Left renal cortex interstitium (tissue), 4 donors: ENCODE measurements at regions not wholly inside any gene's neighbourhood (a gene's known extent, or its start where the extent isn't known, plus 50 kb on each side); places are given as distances from the start of the nearest gene placed in this dataset.
"Not testable (repeated sequence)": the region's sequence is repeated elsewhere in the genome, so short reads cannot be mapped to it uniquely, and the experiment has no call there.

ENCODE experiments used
- DNase-seq, 4 donors: peaks; one replicate each; pipeline ENCODE4 v3.0.0-alpha.2; 2013; ENCODE audit warnings: low read depth in 4 of 4, low spot score in 2 of 4, missing footprints in 1 of 4

DNA sequence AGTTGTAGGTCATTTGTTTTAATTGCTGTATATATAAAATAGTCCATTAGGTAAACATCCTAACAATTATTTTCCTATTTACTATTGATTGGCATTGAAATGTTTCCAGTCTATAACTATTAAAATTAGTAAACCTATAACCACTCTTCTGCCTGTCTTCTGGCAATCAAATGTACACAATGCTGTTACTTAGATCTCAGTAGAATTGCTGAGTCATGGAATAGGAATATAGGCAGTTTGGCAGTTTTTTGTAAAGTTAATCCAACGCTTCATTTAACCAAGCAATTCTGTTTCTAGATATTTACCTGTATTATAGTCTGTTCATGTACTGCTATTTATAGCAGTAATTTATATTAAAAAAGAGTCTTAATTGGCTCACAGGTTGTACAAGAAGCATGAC, 518.1 kb downstream of the DCDC2C start:
- DNase-seq = no peak

DNA sequence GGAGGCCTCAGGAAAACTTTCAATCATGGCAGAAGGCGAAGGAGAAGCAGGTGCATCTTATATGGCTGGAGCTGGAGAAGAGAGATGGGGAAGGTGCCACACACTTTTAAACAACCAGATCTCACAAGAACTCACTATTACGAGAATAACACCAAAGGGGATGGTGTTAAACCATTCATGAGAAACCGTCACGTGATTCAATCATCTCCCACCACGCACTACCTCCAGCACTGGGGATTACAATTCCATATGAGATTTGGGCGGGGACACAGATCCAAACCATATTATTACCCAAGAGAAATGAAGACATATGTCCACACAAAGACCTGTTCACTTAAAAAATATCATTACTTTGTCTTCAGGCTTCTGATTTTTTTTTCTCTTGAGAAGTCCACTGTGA, 518.5 kb downstream of the DCDC2C start:
- no peak for DNase-seq

DNA sequence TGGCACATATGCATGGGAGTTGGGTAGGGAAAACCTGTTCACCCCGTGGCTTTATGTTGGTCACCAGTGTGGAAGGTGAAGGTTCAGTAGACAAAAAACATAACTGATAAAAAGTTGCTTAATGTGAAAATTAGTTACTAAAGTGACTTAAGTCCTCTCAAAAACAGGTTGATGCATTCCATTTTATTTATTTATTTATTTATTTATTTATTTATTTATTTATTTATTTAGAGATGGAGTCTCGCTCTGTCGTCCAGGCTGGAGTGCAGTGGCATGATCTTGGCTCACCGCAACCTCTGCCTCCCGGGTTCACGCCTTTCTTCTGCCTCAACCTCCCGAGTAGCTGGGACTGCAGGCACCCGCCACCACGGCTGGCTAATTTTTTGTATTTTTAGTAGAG, 541.0 kb downstream of the DCDC2C start:
- DNase-seq = not testable (repeated sequence)

DNA sequence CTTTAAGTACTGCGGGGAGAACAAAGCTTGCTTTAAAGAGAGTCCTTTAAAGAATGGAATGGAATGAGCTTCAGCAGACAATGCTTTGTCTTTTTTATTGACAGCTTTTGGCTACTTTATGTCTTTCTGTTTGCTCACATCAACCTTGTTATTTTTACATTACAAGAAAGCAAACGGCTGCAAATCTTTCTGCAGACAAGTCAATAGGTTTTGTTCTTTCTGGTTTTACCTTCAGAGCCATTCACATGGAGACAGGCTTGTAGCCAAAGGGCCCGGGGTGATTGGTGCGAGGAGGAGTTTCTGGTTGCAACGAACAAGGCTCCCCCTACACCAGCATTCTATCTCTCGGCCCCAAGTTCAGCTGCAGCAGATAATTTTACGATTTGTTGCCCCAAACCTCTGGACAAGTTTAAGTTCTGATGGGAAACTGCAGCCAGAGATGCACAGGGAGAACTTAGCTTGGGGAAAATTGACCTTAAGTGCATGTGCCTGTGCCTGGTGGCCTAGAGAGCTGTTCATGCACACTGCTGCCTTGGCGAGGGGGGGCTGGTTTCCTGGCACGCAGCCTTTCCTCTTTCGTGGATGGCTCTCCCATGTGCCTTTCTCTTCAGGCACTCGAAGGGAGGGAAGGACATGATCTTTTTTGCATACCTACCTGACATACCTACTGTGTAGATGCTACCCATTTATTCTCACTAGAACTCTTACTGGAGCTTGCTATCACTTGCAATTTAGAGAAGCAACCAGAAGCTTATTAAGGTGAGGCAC, 543.2 kb downstream of the DCDC2C start:
- DNase-seq = no peak

DNA sequence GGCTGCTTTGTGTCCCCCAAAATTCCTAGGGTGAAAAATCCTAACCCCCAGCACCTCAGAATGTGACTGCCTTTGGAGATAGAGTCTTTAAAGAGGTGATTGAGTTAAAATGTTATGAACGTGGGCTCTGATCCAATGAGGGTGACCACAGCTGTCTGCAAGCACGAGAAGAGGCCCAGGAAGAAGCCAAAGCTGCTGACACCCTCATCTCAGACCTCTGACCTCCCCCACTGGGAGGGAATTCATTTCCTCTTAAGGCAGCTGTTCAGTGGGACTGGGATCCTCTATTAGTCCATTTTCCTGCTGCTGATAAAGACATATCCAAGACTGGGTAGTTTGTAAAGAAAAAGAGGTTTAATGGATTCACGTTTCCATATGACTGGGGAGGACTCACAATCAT, 544.4 kb downstream of the DCDC2C start:
- DNase-seq = no peak

DNA sequence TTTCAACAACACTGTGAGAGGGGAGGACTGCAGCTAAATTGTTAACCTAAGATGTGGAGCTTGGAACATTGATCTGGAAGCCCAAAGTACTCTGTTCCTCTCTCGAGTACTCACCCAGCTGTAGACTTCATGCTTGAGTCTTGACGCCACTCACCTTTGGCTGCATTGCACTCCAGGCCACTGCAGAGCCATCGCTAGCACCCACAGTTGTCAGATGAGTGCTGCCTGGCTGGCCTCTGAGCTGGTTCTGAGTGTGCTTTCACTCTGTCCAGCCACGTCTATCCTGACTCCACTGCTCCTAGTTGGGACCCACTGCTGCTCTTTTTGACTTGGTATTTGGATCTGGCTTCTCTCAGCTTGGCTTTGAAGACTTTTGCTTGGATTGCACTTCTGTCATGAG, 552.1 kb downstream of the DCDC2C start:
- DNase-seq = no peak

DNA sequence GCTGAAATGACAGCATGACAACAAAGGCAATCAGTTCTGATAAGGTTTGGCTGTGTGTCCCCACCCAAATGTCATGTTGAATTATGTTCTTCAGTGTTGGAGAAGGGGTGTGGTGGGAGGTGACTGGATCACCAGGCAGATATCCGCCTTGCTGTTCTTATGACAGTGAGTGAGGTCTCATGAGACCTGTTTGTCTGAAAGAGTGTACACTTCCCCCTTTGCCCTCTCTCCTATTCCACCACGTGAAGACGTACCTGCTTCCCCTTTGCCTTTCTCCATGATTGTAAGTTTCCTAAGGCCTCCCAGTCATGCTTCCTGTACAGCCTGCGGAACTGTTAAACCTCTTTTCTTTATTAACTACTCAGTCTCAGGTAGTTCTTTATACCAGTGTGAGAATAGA, 553.0 kb downstream of the DCDC2C start:
- no peak for DNase-seq

DNA sequence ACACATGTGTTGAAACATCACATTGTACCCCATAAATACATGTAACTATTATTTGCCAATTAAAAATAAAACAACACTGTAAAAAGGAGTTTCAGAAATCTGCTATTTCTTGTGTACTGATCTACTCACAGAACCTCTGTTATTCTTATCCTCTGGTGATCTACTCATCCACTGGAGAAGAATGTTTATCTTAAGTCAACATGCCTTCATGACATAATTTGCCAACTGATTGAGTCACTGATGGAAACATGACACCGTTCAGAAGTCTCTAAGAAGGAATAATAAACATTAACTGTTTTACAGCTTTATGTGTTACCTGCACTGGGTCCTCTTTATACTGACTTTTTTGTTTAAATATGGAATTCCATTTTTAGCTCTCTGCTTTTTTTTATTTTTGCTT, 555.2 kb downstream of the DCDC2C start:
- no peak for DNase-seq

DNA sequence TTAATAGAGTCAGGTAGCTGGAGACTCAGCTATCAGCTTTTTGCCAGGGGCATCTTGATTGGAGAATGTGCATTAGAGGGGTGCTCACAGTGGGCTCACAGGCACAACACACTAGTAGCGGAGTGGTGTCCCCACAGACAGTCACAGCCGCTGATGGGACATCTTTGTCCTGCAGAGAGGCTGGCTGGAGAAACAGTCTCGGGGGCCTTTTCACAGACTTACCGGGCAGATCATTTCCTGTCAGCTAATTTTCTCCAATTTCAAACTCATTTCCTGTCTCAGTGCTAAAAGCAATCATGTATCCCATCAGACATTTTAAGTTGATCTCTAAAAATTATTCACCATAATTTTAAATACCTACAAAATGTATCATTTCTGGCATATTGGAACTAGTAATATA, 562.6 kb downstream of the DCDC2C start:
- no peak for DNase-seq

DNA sequence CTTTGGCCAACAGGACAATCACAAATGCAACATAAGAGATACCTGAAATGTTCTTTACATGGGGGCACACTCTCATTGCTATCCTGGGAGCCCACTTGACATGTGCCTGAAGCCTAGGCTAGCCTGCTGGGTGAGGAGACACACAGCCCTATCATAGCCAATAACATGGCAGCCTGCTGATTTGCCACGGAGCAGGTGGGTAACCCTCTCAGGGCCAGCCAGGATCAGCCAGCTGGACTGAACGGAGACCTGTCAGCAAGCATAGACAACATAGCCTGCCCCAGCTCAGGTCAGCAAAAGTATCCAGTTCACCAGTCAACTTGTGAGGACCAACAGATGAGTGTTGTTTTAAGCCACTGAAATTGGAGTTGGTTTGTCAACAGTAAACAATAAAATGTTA, 566.5 kb downstream of the DCDC2C start:
- no peak for DNase-seq

DNA sequence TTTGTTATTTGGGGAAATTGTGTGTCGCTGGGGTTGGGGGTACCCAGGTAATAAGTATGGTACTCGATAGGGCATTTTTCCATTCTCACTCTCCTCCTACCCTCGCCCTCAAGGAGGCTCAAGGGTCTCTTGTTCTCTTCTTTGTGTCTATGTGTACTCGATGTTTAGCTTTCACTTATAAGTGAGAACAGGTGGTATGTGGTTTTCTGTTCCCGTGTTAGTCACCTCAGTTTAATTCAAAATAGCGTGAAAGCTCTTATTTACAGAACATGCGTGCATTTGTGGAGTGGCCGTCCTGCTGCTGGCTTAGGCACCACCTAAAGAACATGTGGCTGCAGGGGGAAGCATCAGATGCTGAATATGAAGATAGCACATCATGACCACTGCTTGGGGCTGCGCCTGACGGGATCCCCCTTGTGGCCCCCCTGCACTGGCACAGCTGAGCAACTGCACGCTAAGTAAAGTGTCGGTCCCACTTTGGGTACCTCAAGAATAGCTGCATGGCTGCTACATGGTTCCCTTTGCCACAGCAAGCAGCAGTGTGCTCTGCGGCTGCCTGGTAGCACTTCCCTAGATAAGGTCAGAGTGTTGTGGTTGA, 569.0 kb downstream of the DCDC2C start:
- DNase-seq = no peak

DNA sequence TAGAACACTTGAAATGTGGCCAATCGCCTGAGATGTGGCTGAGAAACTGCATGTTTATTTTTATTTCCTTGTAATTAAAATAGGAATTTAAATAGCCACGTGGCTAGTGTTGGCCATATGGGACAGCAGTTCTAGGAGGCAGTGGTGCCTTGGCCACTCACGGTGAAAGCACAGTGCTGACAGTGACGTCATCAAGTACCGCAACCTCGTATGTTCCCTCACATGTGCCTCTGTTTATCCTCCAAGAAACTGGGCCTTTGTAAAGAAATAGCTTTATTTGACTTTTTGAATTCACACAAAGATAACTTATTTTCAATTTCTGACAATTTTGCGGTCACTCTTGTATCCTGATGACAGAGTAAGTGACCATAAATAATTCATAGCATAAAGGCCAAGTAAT, 575.0 kb downstream of the DCDC2C start:
- DNase-seq = no peak

DNA sequence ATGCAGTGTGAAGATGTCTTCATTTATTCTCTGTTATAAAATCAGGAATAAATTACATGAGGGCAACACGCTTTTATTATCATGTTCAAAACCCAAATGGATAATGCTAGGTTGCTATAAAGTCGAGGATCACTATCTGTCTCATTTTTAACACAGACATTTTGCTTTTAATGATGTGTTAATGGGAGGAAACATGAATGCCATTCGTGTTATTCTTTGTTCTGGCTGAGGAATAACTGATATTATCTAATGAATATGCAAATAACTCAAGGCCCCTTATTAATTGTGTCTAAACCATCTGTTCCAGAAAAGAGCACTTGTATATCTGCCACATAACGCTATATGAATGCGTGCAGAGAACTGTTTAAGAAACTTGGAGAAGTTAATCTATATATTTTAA, 576.1 kb downstream of the DCDC2C start:
- no peak for DNase-seq

DNA sequence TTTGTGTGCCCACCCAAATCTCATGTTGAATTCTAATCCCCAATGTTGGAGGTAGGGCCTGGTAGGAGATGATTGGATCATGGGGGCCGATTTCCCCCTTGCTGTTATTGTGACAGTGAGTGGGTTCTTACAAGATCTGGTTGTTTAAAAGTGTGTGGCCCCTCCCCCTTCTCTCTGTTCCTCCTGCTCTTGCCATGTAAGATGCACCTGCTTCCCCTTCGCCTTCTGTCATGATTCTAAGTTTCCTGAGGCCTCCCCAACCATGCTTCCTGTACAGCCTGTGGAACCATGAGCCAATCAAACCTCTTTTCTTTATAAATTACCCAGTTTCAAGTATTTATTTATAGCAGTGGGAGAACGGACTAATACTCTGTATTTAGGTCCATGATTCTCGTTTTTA, 588.1 kb downstream of the DCDC2C start:
- no peak for DNase-seq

DNA sequence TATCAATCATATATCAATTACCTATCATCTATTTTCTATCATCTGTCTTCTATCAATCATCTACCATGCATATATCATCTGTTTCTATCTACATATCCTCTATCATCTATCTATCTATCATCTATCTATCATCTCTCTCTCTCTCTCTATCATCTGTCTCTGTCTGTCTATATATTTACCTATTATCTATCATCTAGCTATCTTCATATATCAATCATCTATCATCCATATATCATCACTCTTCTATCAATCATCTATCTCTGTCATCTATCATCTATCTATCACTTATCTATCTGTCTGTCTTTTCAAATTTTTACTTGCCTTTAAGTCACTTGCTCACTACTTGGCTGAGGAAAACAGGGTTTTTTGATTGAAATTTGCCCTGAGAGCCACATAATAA, 592.3 kb downstream of the DCDC2C start:
- DNase-seq = no peak

DNA sequence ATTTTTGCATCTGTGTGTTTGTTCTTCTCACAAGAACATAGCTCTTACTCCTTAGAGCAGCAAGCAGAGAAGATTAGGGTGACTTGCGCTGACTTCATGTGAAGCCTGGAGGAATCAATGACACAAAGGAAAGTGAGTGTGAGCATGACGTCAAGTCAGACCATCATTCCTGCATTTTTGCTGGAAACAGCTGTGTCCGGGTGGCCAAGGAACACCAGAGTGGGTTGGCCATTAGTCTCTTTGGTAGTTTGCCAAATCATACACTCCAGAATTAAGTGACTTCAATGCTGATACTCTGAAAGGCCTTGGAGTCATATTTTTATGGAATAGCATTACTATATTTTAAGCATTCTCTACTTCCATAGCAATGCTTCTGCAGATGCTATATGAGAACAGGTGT, 597.2 kb downstream of the DCDC2C start:
- DNase-seq = no peak

DNA sequence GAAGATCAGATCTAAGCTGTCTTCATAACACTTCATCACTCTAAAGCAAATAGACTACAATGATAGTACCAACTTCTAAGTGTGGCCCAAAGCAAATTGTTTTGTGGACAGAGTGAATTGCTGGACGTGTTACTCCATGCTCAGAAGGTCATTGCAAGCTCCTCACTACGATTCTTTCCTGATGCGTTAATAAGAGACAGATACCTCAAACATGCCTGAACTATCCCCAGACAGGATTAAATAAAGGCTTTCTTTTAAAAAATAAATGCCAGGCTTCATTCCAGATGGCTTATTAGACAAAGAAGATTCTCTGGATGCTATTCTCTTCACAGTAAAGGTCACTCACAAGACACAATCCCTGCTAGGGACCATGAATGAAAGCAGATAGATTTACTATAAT, 621.2 kb downstream of the DCDC2C start:
- no peak for DNase-seq

DNA sequence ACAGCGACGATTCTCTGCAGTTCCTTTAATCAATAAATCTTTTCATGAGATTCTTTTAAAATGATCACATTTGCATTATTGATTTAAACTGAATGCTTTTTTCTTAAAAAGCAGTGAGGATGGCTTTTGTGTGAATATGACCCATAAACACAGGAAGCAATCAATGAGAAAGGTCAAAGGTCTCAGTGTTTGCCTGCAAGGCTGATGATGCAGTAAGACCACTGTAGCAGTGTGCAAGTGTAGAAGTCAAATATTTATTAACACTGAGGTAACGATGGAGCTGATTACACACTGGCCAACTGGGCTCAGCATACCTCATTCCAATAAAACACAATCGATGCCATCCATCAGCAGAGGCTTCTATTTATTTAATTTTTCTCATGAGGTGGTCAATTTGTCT, 633.5 kb downstream of the DCDC2C start:
- no peak for DNase-seq

DNA sequence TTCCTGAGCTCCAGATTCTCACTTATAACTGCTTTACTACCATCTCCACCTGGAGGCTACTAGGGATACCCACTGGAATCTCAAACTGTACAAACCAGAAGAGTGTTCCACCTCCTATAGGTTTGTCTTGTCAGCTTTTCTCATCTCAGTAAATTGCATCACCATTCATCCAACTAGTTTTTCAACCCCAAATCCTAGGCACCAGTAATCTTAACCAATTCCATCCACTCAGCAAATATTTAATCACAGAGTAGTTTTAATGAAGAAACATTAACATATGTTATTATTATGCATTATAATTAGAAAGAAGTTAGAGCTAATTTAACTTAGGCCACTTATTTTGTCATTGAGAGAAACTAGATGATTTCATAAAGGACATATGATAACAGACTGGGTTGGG, 635.0 kb downstream of the DCDC2C start:
- no peak for DNase-seq

DNA sequence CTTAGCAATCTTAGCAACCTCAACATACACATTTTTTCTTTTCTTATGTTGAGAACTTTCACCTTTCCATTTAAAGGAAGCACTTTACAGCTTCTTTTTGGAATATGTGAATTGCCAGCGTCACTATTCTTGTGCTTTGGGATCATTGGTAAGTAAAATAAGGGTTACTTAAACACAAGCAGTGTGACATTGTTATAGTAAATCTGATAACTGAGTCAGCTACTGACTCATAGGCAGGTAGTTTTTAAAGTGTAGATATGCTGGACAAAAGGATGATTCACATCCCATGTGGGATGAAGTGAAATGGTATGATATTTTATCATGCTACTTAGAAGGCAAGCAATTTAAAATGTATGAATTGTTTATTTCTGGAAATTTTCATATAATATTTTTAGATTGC, 637.2 kb downstream of the DCDC2C start:
- no peak for DNase-seq

DNA sequence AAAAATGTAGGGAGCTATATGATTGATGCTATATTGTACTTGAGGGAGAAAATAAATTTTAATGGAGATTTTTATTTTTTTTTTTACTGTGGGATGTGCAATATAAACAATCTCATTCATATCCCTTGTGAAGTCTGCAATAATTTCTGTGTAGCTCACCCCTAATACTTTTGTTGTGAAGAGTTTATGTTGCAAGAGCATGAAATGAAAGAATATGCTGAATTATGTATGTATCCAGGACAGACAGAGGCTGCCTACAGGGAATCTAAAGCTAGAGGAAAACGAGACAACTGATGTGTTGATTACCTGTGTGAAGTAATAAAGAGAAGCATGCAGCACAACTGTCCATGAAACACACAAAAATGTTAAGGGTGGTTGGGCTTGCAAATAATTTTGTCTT, 643.3 kb downstream of the DCDC2C start:
- no peak for DNase-seq

DNA sequence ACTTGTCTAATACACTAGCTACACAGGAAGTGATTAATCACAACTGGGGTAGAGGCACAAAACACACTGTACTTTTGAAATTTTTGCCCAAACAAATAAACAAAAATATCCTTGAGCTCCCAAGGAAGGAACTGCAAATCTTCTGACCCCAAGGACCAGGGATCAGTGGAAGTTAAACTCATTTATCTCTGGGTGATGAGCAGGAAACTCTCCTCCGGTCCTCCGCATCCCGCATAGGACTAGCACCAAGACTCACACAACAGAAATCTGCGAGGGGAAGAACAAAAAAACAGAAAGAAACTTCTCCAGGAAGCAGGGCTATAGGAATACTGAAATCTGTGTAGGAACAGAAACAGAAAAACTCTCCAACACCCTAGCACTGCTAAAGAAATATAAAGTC, 650.3 kb downstream of the DCDC2C start:
- DNase-seq = no peak

DNA sequence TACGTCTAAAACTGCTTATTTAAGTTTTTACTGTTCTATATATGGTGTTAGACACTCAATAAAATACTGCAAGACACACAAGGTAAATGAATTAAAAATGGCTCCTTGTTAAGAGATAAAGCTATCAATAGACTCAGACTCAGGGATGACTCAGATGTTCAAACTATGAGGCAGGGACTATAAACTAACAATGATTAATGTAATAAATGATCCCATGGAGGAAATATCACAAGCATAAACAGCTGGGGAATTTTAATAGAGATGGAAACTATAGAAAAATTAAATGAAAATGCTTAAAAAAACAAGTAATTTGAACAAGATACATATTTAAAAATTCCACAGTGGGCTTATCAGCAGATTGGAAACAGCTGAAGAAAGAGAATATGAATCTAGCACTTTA, 650.8 kb downstream of the DCDC2C start:
- no peak for DNase-seq
